Keratinocyte (primary cell): ENCODE measurements at regions not wholly inside any gene's neighbourhood (a gene's known extent, or its start where the extent isn't known, plus 50 kb on each side); places are given as distances from the start of the nearest gene placed in this dataset.

Source experiments
- CTCF ChIP-seq, 3 experiments: IDR thresholded peaks in 1 of 3; conservative IDR thresholded peaks in 1 of 3; optimal IDR thresholded peaks in 1 of 3; 2 replicates in 2 of 3; 3 replicates in 1 of 3; pipeline versions ENCODE3 to v1.5.1; 2011; ENCODE audit warnings: low read length in 3 of 3, mild to moderate bottlenecking in 3 of 3, moderate library complexity in 2 of 3, control low read depth in 1 of 3, inconsistent platforms in 1 of 3; ENCODE audit not compliant: insufficient read depth in 2 of 3; ENCODE audit errors: extremely low read depth in 1 of 3
- EZH2 ChIP-seq: IDR thresholded peaks from one replicate; pipeline ENCODE4 v1.6.1; 2012; ENCODE audit warnings: inconsistent platforms, mild to moderate bottlenecking, low read length, moderate library complexity

GRCh38 chr1:17883136-17883535, 128.0 kb downstream of the ACTL8 start:
- TF ChIP-seq CTCF (optimal IDR thresholded peaks at IDR 0.05 in 1 of 3, IDR thresholded peaks at IDR 0.05 in 1 of 3, conservative IDR thresholded peaks at IDR 0.05 in 1 of 3; ENCODE audit: extremely low read depth in 1 of 3, insufficient read depth in 2 of 3, low read length in 3 of 3) (no peak), EZH2 (no peak)
